Osteocyte (in vitro differentiated cells): ENCODE measurements at regions not wholly inside any gene's neighbourhood (a gene's known extent, or its start where the extent isn't known, plus 50 kb on each side); places are given as distances from the start of the nearest gene placed in this dataset.

ENCODE experiments used
- DNase-seq: peaks from one replicate; pipeline ENCODE4 v3.0.0; 2021; ENCODE audit warnings: mixed read lengths; ENCODE audit not compliant: unreplicated experiment; ENCODE audit errors: extremely low spot score
- H3K27ac Mint-ChIP-seq: one replicate; pipeline ENCODE4 v1.8.0; 2021; ENCODE audit warnings: mild to moderate bottlenecking, mixed read lengths; ENCODE audit not compliant: unreplicated experiment
- H3K27me3 Mint-ChIP-seq: one replicate; pipeline ENCODE4 v1.8.0; 2021; ENCODE audit warnings: mixed read lengths; ENCODE audit not compliant: unreplicated experiment
- H3K36me3 Mint-ChIP-seq: one replicate; pipeline ENCODE4 v1.8.0; 2021; ENCODE audit warnings: mixed read lengths; ENCODE audit not compliant: unreplicated experiment
- H3K4me1 Mint-ChIP-seq: one replicate; pipeline ENCODE4 v1.8.0; 2021; ENCODE audit warnings: mixed read lengths; ENCODE audit not compliant: unreplicated experiment
- H3K4me3 Mint-ChIP-seq: one replicate; pipeline ENCODE4 v1.8.0; 2021; ENCODE audit warnings: mild to moderate bottlenecking, moderate library complexity, mixed read lengths; ENCODE audit not compliant: unreplicated experiment
- H3K9me3 Mint-ChIP-seq: one replicate; pipeline ENCODE4 v1.8.0; 2021; ENCODE audit warnings: mixed read lengths; ENCODE audit not compliant: unreplicated experiment
- TF ChIP-seq, protein P1 (sequence below): fragments of 200-600 bp; sonication (generic); IDR thresholded peaks from 2 replicates; pipeline ENCODE4 v1.5.0; 2021; ENCODE audit warnings: antibody characterized with exemption, mild to moderate bottlenecking, moderate library complexity

DNA sequence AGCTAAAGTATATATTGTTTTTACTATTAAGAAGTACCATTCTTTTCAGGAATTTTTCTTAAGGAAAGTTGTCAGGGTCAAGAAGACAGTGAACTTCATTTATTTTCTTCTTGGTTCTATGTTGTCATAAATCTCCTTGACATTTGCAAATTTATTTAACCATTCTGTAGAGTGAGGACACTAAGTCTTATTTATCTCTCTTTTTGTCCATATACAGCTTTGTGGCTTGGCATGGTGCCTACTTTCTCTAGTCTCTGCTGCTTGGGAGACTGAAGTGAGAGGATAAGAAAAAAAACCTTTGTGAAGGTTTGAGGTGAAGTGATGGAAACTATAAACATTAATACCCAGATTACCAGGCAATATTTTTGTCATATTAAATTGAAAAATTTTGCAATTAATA, 1389.4 kb downstream of the SUCLG1 start:
- Mint-ChIP-seq H3K27me3 (peaks cover 5% of the 10 kb centered on the region), H3K4me3 (no peak overlapping the region), H3K27ac (no peak overlapping the region), H3K4me1 (peaks cover 9% of the 10 kb centered on the region), H3K9me3 (no peaks in the 10 kb centered on the region), H3K36me3 (no peaks in the 10 kb centered on the region)
- DNase-seq: no peak
- TF ChIP-seq, protein P1, sequence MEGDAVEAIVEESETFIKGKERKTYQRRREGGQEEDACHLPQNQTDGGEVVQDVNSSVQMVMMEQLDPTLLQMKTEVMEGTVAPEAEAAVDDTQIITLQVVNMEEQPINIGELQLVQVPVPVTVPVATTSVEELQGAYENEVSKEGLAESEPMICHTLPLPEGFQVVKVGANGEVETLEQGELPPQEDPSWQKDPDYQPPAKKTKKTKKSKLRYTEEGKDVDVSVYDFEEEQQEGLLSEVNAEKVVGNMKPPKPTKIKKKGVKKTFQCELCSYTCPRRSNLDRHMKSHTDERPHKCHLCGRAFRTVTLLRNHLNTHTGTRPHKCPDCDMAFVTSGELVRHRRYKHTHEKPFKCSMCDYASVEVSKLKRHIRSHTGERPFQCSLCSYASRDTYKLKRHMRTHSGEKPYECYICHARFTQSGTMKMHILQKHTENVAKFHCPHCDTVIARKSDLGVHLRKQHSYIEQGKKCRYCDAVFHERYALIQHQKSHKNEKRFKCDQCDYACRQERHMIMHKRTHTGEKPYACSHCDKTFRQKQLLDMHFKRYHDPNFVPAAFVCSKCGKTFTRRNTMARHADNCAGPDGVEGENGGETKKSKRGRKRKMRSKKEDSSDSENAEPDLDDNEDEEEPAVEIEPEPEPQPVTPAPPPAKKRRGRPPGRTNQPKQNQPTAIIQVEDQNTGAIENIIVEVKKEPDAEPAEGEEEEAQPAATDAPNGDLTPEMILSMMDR: no peak

DNA sequence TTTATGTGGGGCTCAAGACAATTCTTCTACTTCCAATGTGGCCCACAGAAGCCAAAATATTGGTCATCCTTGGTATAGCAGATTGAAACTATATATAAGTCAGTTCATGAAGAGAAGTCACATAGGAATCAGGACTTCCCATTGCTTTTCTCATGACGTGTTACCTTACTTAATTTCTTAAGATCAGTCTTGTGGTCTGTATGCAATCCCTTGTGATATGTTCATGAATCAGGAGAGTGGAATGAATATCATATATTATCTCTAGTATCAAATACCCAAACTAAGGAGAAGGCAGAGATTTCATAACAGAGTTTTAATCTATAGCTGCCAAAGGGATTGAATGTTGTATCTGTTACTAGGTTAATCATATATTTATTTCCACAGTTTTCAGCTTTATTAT, 1390.4 kb downstream of the SUCLG1 start:
- H3K36me3 Mint-ChIP-seq: no peaks in the 10 kb centered on the region
- no peaks in the 10 kb centered on the region for H3K9me3 Mint-ChIP-seq
- H3K27me3 Mint-ChIP-seq: peaks cover 4% of the 10 kb centered on the region
- TF ChIP-seq, protein P1: no peak
- peaks cover 9% of the 10 kb centered on the region for H3K4me1 Mint-ChIP-seq
- H3K4me3 Mint-ChIP-seq: no peak overlapping the region
- DNase-seq: no peak
- no peak overlapping the region for H3K27ac Mint-ChIP-seq

DNA sequence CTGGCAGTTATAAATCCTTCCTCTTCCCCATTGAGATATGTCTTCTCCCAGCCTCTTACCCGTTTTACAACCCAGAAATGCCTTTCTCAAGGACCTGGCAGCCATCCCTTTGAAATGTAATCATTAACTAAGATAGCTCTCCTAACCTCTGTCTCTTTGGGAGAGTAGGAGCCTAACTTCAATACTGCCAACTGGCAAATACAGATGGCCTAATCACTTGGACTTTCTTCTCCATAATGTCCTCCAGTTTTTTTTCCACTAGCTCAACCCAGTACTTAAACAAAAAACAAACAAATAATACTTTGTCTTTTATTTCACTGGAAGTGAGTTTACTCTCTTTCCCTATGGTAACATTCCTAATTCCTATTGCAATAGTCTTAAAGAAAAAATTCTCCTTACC, 1391.1 kb downstream of the SUCLG1 start:
- Mint-ChIP-seq H3K4me3 (no peak overlapping the region), H3K27ac (no peak overlapping the region), H3K4me1 (peaks cover 9% of the 10 kb centered on the region)

DNA sequence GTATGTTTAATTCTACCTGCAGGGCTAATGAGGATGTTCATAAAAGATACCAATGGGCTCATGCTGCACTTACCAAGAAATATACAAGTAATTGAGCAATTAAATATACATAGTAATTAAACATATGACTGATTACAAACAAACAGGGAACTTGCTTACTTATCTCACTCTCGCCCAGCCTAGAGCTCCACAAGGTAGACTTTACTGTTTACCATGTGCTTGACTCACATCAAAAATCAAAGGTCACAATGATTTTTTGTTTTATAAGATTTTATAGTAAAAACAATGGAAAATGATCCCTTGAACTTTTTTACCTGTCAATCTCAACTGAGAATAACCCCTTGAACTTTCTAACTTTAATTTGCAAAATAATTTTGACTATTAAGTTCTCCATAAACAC, 1395.1 kb downstream of the SUCLG1 start:
- no peaks in the 10 kb centered on the region for H3K9me3 Mint-ChIP-seq
- no peaks in the 10 kb centered on the region for H3K27me3 Mint-ChIP-seq
- no peak for DNase-seq
- no peak overlapping the region for H3K27ac Mint-ChIP-seq
- no peaks in the 10 kb centered on the region for H3K4me1 Mint-ChIP-seq
- no peaks in the 10 kb centered on the region for H3K36me3 Mint-ChIP-seq
- no peak overlapping the region for H3K4me3 Mint-ChIP-seq
- TF ChIP-seq, protein P1: no peak

More for the DNA sequence above, 1391.1 kb downstream of the SUCLG1 start:
- Mint-ChIP-seq H3K36me3 (no peaks in the 10 kb centered on the region), H3K9me3 (no peaks in the 10 kb centered on the region), H3K27me3 (peaks cover 4% of the 10 kb centered on the region)
- TF ChIP-seq, protein P1: no peak
- DNase-seq: no peak

GRCh38 chr2:83063511-83063910, 1395.6 kb downstream of the SUCLG1 start:
- H3K27me3 Mint-ChIP-seq: no peaks in the 10 kb centered on the region
- no peaks in the 10 kb centered on the region for H3K4me1 Mint-ChIP-seq
- TF ChIP-seq, protein P1: no peak
- no peak overlapping the region for H3K27ac Mint-ChIP-seq
- no peaks in the 10 kb centered on the region for H3K36me3 Mint-ChIP-seq
- H3K9me3 Mint-ChIP-seq: peaks cover 3% of the 10 kb centered on the region
- no peak overlapping the region for H3K4me3 Mint-ChIP-seq
- DNase-seq: no peak
